Colonic mucosa (tissue), 4 donors: ENCODE measurements at regions not wholly inside any gene's neighbourhood (a gene's known extent, or its start where the extent isn't known, plus 50 kb on each side); places are given as distances from the start of the nearest gene placed in this dataset.
A peak's percentile ranks its signal among the peaks of the same experiment; 100 is the strongest.

Experiments used
- DNase-seq: peaks from one replicate; pipeline ENCODE4 v3.0.0-alpha.2; 2020
- H3K27ac ChIP-seq: fragments of 200-600 bp; one replicate; pipeline ENCODE4 v1.8.0; 2021
- H3K27me3 ChIP-seq: fragments of 200-600 bp; one replicate; pipeline ENCODE4 v1.8.0; 2021
- H3K36me3 ChIP-seq: fragments of 200-600 bp; one replicate; pipeline ENCODE4 v1.8.0; 2021
- H3K4me1 ChIP-seq: fragments of 200-600 bp; one replicate; pipeline ENCODE4 v1.8.0; 2021; ENCODE audit warnings: mild to moderate bottlenecking
- H3K4me3 ChIP-seq: fragments of 200-600 bp; one replicate; pipeline ENCODE4 v1.8.0; 2021
- H3K9ac ChIP-seq, 2 donors: one replicate each; pipeline ENCODE4 v1.7.0; 2013; ENCODE audit warnings: control low read depth in 2 of 2, low read depth in 2 of 2, low read length in 2 of 2
- H3K9me3 ChIP-seq: fragments of 200-600 bp; one replicate; pipeline ENCODE4 v1.8.0; 2021
- CTCF ChIP-seq: fragments of 200-600 bp; IDR thresholded peaks from one replicate; pipeline ENCODE4 v1.8.0; 2022; ENCODE audit warnings: antibody characterized with exemption, mild to moderate bottlenecking
- intact Hi-C: fragments of 100-400 bp; cut with DNase I; formaldehyde crosslinking; loops from one replicate; pipeline ENCODE4 v1.14.1; 2022
- donor health status: healthy.
- donor health status: DM: no; HTN: no; CAD: no.
- donor health status: DM: no; HTN: no; CAD: no.

GRCh38 chrX:139287155-139287924, 243.2 kb upstream of the F9 start:
- Histone ChIP-seq H3K4me3 (no peak overlapping the region), H3K36me3 (no peaks in the 10 kb centered on the region), H3K27me3 (no peaks in the 10 kb centered on the region), H3K27ac (no peak overlapping the region), H3K9ac (no peak overlapping the region), H3K9me3 (no peaks in the 10 kb centered on the region), H3K4me1 (no peaks in the 10 kb centered on the region)
- TF ChIP-seq CTCF = no peak
- intact Hi-C loops = no loop called here
- DNase-seq = peak; percentile 30

- TF ChIP-seq CTCF = no peak
- no peaks in the 10 kb centered on the region for H3K27me3 ChIP-seq
- H3K4me1 ChIP-seq = no peaks in the 10 kb centered on the region
- no peak for DNase-seq
- no peaks in the 10 kb centered on the region for H3K36me3 ChIP-seq
- H3K9me3 ChIP-seq = no peaks in the 10 kb centered on the region
- H3K9ac ChIP-seq = no peak overlapping the region
- no peak overlapping the region for H3K27ac ChIP-seq
- intact Hi-C loops = no loop called here
- no peak overlapping the region for H3K4me3 ChIP-seq
Measured at GRCh38 chrX:139286342-139286741, 244.2 kb upstream of the F9 start.

DNA sequence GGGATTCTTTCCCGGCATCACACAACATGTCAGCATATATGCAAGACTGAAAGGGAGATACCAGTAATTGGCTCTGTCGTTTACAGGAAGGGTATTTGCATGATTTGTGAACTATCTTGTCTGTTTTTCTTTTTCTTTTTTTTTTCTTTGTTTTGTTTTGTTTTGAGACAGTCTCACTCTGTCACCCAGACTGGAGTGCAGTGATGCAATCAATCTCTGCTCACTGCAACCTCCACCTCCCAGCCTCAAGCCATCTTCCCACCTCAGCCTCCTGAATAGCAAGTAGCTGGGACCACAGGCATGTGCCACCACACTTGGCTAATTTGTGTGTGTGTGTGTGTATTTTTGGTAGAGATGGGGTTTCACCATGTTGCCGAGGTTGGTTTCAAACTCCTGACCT, 262.7 kb upstream of the F9 start:
- no peak overlapping the region for H3K27ac ChIP-seq
- no peak for DNase-seq
- H3K9ac ChIP-seq = no peak overlapping the region
- H3K36me3 ChIP-seq = no peaks in the 10 kb centered on the region
- H3K9me3 ChIP-seq = no peaks in the 10 kb centered on the region
- H3K4me3 ChIP-seq = no peak overlapping the region
- no peak for TF ChIP-seq CTCF
- no peaks in the 10 kb centered on the region for H3K27me3 ChIP-seq
- no peaks in the 10 kb centered on the region for H3K4me1 ChIP-seq
- intact Hi-C loops = no loop called here

DNA sequence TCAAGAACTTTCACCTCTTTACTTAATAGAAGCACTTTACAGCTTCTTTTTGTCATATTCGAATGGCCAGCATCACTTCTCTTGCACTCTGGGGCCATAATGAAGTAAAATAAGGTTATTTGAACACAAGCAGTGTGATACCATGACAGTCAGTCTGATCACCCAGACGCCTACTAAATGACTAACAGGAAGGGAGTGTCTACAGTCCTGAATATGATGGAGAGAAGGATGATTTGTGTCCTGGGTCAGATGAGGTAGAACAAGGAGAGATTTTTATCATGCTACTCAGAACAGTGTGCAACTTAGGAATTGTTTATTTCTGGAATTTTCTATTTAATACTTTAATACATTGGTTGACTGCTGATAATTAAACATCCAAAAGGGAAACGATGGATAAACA, 284.2 kb upstream of the F9 start:
- Histone ChIP-seq H3K36me3 (no peaks in the 10 kb centered on the region), H3K9me3 (no peaks in the 10 kb centered on the region), H3K4me1 (no peaks in the 10 kb centered on the region), H3K4me3 (no peak overlapping the region), H3K27me3 (no peaks in the 10 kb centered on the region), H3K9ac (no peak overlapping the region), H3K27ac (no peak overlapping the region)
- no peak for TF ChIP-seq CTCF
- intact Hi-C loops = no loop called here
- DNase-seq = no peak

DNA sequence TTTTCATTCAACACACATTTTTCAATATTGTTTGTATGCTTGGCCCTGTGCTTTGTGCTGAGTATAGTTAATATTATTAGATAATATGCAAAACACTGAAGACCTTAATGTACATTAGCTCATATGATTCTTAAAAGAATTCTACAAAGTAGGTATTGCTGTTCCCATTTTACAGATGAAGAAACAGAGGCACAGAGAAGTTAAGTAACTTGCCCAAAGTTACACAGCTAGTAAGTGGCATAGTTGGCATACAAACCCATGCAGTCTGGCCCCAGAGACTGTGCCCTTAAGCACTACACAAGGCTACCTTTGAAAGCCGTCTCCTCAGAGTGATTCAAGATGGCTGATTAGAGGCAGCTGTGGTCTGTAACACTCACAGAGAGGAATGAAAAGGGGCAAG, 293.4 kb upstream of the F9 start:
- no peak for TF ChIP-seq CTCF
- no peaks in the 10 kb centered on the region for H3K27me3 ChIP-seq
- H3K4me1 ChIP-seq = no peaks in the 10 kb centered on the region
- no peak overlapping the region for H3K9ac ChIP-seq
- H3K27ac ChIP-seq = no peak overlapping the region
- no peaks in the 10 kb centered on the region for H3K9me3 ChIP-seq
- H3K4me3 ChIP-seq = no peak overlapping the region
- no peak for DNase-seq
- H3K36me3 ChIP-seq = no peaks in the 10 kb centered on the region
- intact Hi-C loops = no loop called here
